HG02623 (cell line): ENCODE measurements at regions not wholly inside any gene's neighbourhood (a gene's known extent, or its start where the extent isn't known, plus 50 kb on each side); places are given as distances from the start of the nearest gene placed in this dataset.
A peak's percentile ranks its signal among the peaks of the same experiment; 100 is the strongest.

Source experiments
- ATAC-seq: cut with Tn5 transposase; IDR thresholded peaks from one replicate; pipeline ENCODE4 v1.9.1; 2021; ENCODE audit warnings: moderate library complexity; ENCODE audit not compliant: unreplicated experiment

- no peak for ATAC-seq
These were observed 293.8 kb downstream of the IGSF11 start for GRCh38 chr3:118740722-118741290.

- ATAC-seq: no peak
These were observed 291.9 kb downstream of the IGSF11 start for GRCh38 chr3:118742760-118743159.

- ATAC-seq: no peak
These were observed 290.5 kb downstream of the IGSF11 start for GRCh38 chr3:118744186-118744585.

- ATAC-seq: no peak
These were observed 280.0 kb downstream of the IGSF11 start for GRCh38 chr3:118754406-118755252.

GRCh38 chr3:118755253-118755801 lies 279.3 kb downstream of the IGSF11 start:
- ATAC-seq: no peak

- ATAC-seq: no peak
These were observed 273.9 kb downstream of the IGSF11 start for GRCh38 chr3:118760585-118761290.

- no peak for ATAC-seq
These were observed 273.4 kb downstream of the IGSF11 start for GRCh38 chr3:118761291-118761606.

- no peak for ATAC-seq
These were observed 268.9 kb downstream of the IGSF11 start for GRCh38 chr3:118765636-118766305.

GRCh38 chr3:118766306-118766669 lies 268.4 kb downstream of the IGSF11 start:
- peak; percentile 73 for ATAC-seq

GRCh38 chr3:118772036-118772435 lies 262.6 kb downstream of the IGSF11 start:
- ATAC-seq: no peak

GRCh38 chr3:118772547-118773011 lies 262.1 kb downstream of the IGSF11 start:
- peak; percentile 98 for ATAC-seq

GRCh38 chr3:118775021-118775420 lies 259.6 kb downstream of the IGSF11 start:
- no peak for ATAC-seq

- no peak for ATAC-seq
These were observed 256.4 kb downstream of the IGSF11 start for GRCh38 chr3:118778201-118778600.

- no peak for ATAC-seq
These were observed 253.4 kb downstream of the IGSF11 start for GRCh38 chr3:118781232-118781631.

GRCh38 chr3:118781839-118782238 lies 252.8 kb downstream of the IGSF11 start:
- ATAC-seq: no peak

GRCh38 chr3:118782755-118783202 lies 251.9 kb downstream of the IGSF11 start:
- ATAC-seq: peak; percentile 93

GRCh38 chr3:118785415-118785814 lies 249.2 kb downstream of the IGSF11 start:
- ATAC-seq: no peak

- ATAC-seq: no peak
These were observed 243.4 kb downstream of the IGSF11 start for GRCh38 chr3:118791246-118791645.

GRCh38 chr3:118792191-118792590 lies 242.5 kb downstream of the IGSF11 start:
- no peak for ATAC-seq

- ATAC-seq: no peak
These were observed 241.5 kb downstream of the IGSF11 start for GRCh38 chr3:118793176-118793575.

- ATAC-seq: no peak
These were observed 235.3 kb downstream of the IGSF11 start for GRCh38 chr3:118799303-118799702.
